ENCODE measurements at regions not wholly inside any gene's neighbourhood (a gene's known extent, or its start where the extent isn't known, plus 50 kb on each side); places are given as distances from the start of the nearest gene placed in this dataset.
A peak's percentile ranks its signal among the peaks of the same experiment; 100 is the strongest.
"Not testable (repeated sequence)": the region's sequence is repeated elsewhere in the genome, so short reads cannot be mapped to it uniquely, and the experiment has no call there.

DNA sequence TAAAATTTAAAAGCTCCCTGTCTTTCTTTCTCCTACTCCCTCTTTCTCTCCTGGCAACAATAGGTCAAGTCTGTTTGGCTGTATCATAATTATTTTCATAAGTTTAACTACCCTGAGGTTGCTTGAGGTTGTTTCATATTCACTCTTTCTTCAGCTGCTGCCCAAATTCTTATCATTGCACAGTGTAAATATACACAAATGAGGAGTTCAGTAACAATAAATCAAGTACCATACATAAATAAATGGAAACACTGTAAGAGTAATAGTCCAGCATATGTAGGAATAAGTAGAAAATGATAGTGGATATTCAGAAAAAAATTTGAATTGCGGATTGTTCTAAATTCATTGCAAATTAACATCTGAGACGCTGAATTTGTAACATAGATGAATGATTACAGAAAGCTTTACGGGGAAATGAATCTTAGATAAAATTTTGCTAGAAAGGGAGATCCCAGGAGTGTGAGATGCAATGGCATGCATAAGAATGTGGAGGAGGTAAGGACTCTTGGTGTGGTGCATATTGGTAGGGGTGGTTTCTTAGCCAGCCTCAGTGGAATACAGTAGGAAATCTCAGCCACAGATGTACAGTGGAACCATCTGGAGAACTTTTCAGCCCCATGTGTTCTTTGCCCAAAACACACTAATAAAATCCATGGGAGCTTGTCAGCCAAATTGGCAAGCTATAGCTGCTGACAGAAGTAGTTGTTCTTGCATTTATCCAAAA, 480.7 kb downstream of the HTR1B start:
- DNase-seq (ENCODE audit: low spot score), result no peak

DNA sequence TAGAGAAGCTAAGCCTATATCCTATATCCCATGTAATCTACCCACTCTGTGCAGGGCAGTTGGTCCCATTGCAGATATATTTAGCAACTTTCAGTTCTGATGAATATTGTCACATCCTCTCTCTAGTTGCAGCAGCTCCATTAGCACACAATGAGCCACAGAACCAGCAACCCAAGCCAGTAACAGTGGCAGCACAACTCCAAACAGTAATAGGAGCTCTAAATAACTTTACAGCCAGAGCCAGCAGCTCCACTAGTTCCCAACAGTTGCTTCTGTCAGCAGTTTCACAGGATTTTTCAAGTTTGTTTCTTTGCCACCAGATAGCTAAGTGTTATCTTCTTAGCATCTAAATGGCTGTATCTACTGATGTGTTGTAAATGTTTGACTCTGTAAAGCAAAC, 490.8 kb downstream of the HTR1B start:
- no peak for DNase-seq (ENCODE audit: low spot score)

DNA sequence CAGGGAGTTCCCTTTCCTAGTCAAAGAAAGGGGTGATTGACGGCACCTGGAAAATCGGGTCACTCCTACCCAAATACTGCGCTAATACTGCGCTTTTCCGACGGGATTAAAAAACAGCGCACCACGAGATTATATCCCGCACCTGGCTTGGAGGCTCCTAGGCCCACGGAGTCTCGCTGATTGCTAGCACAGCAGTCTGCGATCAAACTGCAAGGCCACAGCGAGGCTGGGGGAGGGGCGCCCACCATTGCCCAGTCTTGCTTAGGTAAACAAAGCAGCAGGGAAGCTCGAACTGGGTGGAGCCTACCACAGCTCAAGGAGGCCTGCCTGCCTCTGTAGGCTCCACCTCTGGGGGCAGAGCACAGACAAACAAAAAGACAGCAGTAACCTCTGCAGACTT, 504.1 kb downstream of the HTR1B start:
- not testable (repeated sequence) for DNase-seq (ENCODE audit: low spot score)

DNA sequence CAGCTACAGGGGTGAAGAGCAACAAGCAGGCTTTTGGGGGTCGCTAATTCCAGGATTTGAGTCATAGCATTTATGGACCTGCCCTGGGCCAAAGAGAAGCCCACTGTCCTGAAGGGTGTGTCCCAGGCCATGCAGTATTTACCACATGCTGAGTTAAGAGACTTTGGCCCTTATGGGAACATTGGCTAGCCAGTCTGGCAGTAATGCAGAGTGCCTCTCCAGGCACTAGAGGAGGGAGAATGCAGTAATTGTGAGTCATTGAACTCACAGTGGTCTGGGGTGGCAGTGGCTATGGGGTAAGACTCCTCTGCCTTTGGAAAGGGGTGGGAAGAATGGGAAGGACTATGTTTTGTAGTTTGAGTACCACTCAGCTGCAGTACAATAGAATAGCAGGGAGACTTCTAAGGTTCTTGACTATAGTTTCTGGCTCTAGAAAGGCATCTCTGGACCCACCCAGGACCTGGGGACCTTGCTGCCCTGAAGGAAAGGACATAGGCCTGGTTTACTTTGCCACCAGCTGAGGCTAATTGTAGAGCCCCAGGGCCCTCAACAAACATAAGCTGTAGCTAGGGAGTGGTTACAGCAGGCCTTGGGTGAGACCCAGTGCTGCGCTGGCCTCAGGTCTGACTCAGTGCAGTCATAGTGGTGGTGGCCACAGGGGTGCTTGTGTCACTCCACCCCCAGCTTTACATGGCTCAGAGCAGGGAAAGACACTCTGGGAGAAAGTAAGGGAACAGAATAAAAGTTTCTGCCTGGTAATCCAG, 520.9 kb downstream of the HTR1B start:
- no peak for DNase-seq (ENCODE audit: low spot score)

DNA sequence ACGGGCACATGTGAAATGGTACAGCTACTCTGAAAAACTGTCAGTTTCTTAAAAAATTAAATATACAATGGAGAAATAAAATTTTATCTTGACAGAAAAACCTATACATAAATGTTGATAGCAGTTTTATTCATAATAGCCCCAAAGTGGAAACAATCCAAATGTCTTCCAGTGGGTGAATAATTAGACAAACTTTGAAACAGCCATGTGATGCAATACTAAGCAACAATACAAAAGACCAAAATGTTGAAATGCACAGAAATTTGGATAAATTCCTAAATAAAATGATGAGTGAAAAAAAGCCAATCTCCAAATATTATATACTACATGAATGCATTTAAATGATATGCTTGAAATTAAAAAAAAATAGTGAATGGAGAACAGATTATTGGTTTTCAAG, 523.1 kb downstream of the HTR1B start:
- DNase-seq (ENCODE audit: low spot score), result no peak

DNA sequence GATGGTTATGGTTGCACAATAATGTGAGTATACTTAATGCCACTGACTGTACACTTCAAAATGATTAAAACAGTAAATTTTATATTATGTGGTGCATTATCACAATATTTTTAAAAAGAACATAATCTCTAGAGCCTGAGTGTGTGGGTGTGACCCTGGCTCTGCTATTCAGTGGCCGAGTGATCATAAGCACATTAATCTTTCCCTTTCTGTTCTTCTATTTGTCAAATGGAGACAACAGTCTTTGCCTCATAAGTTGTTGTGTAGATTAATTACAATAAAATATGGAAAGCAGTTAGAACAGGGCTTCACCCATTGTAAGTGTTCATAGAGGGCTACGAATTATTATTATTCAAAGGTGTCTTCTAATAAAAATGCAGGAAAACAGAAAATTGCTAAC, 548.6 kb downstream of the HTR1B start:
- no peak for DNase-seq (ENCODE audit: low spot score)

DNA sequence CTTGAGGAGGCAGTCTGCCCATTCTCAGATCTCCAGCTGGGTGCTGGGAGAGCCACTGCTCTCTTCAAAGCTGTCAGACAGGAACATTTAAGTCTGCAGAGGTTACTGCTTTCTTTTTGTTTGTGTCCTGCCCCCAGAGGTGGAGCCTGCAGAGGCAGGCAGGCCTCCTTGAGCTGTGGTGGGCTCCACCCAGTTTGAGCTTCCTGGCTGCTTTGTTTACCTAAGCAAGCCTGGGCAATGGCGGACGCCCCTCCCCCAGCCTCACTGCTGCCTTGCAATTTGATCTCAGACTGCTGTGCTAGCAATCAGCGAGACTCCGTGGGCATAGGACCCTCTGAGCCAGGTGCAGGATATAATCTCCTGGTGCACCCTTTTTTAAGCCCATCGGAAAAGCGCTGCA, 557.8 kb downstream of the HTR1B start:
- not testable (repeated sequence) for DNase-seq (ENCODE audit: low spot score)

DNA sequence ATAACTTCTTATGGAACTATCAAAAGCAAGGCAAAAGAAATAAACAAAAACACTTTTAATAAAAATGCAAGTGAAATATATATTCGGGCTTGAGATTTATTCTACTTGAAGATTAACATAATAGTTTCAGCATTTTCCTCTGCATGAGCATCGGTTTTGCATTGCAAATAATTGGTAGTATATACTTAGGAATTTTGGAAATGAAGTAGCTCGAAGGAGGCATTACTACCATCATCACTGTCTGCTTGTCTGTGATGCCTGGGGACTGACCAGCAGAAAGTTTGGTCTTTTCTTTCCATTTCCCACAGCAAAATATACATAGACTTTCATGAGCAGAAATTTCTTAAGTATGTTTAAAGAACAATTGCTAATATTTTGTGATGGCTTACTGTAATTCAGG, 570.7 kb downstream of the HTR1B start:
- DNase-seq (ENCODE audit: low spot score), result no peak

DNA sequence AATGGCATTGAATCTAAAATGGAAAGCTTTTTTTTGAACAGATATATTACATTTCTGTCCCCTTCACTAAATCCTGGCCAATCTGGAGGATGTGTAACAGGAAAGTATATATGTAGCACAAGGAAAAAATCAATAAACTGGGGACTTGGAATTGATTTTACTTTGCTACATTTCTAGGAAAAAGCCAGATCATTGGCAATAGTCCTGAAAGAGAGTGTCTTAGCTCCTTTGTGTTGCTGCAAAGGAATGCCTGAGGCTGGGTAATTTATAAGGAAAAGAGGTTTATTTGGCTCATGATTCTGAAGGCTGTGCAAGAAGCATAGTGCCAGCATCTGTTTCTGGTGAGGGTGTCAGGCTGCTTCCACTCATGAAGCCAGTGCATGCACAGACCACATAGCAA, 574.9 kb downstream of the HTR1B start:
- DNase-seq (ENCODE audit: low spot score), result no peak

DNA sequence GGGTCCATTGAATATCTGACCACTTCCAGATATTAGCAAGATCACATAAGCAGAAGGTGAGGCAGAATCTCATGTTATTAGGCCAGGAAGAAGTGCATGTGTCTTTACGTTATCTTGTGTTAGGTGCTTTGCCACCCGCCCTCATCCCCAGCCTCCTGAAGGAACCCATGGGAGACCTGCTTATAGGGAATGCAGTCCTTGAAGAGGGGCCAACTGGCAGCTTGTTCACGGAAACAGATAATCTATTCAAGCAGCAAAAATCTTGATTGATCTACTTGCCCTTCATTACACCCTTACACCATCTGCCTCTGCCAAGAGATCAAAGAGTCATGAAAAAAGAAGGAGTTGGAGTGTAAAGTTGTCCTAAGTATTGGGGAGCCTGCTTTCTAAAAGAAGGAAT, 576.4 kb downstream of the HTR1B start:
- DNase-seq (ENCODE audit: low spot score), result no peak

DNA sequence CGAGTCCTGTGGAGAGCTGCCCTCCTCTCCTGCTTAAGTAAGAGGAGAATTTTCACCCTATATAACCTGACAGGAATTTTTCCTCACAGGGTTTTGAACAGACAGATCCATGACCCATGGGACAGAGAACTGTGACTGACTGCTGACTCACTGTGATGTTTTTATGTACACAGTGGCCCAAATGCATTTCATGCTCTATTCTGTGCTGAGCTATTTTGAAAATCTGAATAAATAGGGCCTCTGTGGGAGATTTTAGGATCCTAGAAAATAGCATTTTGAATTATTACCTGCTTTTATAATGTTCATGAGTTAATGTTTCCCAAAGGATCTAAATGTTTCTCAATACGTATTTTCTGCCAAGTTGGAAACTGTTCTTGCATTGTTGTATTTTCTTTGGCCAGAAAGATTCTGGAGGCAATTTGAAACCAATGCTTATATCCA, 577.4 kb downstream of the HTR1B start:
- no peak for DNase-seq (ENCODE audit: low spot score)

DNA sequence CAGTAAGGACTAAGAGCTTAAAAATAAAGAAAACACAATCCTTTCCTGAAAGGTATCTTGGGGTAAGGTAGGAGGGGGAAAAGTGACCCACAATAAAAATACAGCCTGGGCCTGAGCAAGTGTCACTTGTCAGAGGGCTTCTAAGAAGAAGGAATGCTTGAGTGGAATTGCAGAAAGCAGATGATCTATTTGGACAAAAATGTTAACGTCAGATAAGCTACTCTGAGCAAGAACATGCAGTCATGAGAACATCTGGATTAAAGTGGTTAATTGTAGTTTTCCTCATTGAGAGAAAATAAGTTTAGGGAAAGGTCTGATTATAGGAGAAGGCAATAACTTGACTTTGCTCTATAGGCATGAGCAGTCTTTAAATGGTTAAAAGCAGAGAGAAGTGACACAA, 581.9 kb downstream of the HTR1B start:
- no peak for DNase-seq (ENCODE audit: low spot score)

DNA sequence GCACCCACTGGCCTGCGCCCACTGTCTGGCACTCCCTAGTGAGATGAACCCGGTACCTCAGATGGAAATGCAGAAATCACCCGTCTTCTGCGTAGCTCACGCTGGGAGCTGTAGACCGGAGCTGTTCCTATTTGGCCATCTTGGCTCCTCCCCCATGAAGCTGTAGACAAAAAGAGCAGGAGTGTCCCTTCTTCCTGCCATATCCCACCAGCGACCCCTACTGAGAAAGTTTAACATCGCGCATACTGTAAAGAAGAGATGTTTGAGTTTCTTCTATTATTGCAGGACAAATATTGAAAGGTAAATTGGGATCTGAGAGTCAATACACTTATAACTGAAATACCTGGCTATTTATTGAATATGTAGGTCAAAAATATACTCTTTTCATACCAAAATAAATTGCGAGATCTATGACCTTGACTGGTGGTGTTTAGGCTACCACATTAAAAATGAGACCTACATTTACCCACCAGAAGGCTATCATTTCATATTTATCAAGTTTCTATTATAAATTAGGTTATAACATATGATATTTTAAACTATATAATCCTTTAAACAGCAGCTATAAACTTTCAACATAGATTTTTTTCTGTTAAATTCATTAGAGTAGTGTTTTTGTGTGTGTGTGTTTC, 586.3 kb downstream of the HTR1B start:
- DNase-seq (ENCODE audit: low spot score), result peak; percentile 53

DNA sequence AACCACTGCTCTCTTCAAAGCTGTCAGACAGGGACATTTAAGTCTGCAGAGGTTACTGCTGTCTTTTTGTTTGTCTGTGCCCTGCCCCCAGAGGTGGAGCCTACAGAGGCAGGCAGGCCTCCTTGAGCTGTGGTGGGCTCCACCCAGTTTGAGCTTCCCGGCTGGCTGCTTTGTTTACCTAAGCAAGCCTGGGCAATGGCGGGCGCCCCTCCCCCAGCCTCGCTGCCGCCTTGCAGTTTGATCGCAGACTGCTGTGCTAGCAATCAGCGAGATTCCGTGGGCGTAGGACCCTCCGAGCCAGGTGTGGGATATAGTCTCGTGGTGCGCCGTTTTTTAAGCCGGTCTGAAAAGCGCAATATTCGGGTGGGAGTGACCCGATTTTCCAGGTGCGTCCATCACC, 586.9 kb downstream of the HTR1B start:
- not testable (repeated sequence) for DNase-seq (ENCODE audit: low spot score)

DNA sequence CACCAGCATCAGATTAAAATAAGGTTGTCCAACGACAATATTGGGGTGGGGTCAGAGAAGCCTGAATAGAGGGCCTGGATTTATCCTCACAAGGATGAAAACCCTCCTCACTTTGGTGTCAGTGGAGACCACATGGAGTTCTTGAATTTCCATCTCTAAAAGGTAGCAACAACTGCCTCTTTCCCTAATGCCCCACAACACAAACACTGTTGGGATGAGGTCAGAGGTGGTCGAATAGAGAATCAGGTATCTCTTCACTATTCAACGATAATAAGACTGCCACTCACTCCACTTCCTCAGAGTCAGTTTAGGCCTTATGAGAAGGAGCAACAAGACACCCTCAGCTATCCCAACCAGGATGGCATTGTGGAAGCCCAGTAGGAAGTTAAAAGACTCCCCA, 596.1 kb downstream of the HTR1B start:
- peak; percentile 4 for DNase-seq (ENCODE audit: low spot score)

DNA sequence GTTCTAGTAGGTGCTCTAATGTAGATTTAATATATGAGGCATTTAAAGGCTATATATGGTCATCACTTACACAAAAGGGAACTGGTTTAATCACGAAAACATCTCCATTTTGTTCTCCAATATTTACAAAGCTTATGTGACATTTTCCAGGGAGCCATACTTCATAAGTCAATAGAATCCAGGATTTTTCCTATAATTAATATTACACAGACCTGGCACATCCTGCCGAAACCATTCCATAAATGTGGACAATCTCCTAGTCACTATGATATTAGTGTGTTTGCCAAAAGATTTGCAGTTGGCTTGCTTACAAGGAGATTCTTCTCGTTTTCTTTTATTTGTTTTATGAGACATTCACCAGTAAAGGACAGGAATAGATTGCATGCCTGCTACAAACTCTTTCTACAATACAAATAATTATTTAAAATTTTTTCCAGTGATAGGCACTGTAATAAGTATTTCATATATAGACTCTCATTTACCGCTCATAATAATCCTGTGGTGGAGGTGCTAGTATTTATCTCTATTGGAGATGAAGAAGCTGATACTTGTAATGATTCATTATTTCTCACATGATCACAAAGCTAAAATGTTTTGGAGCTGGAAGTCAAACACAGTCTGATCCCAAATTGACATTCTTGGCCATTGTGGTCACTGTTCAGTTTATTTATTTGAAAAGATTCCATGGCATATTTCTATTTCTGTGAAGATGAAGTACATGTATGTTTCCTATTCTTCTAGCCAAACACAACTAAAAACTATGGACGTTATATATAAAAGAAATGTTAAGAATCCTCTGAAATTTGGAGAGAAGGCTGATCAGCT, 597.0 kb downstream of the HTR1B start:
- no peak for DNase-seq (ENCODE audit: low spot score)

DNA sequence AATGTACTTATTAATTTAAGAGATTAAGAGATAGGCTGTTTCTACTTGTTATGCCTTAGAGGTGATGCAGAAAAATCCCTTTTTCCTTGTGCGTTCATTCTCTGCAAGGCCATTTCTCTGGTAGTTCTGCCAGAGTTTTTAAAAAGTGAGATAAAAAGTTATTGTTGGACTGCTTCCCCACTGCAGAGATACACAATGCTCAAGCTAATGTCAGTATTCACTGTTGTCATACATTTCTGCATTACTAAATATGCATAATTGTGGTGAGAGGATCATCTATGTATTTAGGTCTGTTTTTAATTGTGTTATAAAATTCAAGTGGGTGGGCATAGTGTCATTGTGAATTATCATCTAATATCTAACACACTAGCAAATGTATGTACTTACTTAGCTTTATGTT, 600.4 kb downstream of the HTR1B start:
- DNase-seq (ENCODE audit: low spot score), result no peak

DNA sequence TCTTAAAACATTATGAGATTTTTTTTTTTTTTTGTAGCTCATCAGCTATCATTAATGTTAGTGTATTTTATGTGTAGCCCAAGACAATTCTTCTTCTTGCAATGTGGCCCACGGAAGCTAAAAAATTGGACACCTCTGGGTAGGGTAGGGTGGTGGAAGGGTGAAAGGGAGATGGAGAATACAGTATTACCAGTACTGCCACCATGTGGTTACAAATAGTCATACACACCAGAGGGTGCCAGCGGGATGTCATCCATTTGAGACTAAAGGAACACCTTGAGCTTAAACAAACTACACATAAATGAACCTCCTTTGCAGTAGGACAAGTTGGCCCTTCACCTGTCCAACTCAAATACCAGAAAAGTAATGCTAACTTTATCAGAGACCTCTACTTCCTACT, 601.9 kb downstream of the HTR1B start:
- DNase-seq (ENCODE audit: low spot score), result peak; percentile 41

DNA sequence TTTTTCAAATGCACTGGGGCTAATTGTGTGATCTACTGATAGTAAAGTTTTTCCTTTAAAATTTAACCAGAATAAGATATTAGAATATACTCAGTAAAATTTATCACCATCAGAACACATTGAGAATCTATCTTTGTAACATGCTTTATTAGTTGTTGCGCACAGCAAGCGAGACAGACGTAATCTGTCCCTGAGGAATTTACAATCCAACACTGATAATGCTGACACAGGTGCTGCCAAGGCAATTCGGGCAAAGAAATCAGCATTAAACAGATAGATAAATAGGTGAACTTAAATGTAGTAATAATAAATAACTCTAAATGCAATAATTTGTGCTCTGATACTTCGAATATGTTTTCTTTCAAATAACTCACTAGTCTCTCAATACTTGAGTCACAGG, 607.2 kb downstream of the HTR1B start:
- DNase-seq (ENCODE audit: low spot score), result no peak

DNA sequence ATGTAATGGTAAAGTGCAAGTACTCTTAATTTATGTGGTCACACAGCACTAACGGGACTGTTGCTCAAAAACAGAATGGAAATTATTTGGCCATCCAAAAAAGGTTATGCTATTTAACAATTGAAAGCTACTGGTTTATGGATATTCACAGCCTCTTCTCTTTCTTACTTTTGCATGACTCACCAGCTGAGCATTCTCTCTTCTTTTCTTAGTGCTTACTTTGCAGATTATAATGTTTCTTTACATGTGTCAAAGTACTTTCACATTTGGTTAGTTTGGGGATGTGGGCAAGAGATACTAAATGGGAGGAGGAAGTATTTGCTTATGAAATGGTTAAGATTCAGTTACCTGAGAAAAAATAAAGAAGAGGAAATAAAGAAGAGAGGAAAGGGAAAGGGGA, 610.5 kb downstream of the HTR1B start:
- DNase-seq (ENCODE audit: low spot score), result no peak

DNA sequence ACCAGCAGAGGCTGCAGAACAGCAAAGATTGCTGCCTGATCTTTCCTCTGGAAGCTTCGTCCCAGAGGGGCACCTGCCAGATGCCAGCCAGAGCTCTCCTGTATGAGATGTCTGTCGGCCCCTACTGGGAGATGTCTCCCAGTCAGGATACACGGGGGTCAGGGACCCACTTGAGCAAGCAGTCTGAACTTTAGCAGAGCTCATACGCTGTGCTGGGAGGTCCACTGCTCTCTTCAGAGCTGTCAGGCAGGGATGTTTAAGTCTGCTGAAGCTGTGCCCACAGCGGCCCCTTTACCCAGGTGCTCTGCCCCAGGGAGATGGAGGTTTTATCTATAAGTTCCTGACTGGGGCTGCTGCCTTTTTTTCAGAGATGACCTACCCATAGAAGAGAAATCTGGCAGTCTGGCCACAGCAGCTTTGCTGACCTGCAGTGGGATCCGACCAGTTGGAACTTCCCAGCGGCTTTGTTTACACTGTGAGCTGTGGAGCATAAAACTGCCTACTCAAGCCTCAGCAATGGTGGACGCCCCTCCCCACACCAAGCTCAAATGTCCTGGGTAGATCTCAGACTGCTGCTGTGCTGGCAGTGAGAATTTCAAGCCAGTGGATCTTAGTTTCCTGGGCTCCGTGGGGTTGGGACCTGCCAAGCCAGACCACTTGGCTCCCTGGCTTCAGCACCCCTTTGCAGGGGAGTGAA, 613.9 kb downstream of the HTR1B start:
- DNase-seq (ENCODE audit: low spot score), result not testable (repeated sequence)

All from iPS-NIHi11 (cell line).